ENCODE measurements at regions not wholly inside any gene's neighbourhood (a gene's known extent, or its start where the extent isn't known, plus 50 kb on each side); places are given as distances from the start of the nearest gene placed in this dataset.

DNA sequence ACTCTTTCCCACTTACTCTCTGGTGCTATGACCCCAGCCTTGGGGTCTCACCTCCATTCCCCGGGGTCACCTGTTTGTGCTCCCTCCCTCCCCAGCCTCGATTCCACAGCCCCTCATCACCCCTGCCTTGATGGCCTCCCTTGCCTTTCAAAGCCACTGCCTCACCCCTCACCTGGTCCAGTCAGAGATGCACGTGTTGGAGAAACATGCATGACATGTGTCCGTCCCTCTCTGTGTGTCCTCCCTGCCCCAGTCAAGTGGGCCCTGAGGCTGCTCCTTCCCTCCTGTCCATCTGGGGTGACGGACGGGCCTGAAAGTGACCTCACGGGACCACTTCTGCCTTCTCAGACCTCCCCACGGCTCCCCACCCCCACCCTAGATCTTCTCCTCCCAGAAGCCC, 82.3 kb upstream of the TWIST2 start (continued):
- TF ChIP-seq, protein P1, sequence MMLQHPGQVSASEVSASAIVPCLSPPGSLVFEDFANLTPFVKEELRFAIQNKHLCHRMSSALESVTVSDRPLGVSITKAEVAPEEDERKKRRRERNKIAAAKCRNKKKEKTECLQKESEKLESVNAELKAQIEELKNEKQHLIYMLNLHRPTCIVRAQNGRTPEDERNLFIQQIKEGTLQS (IDR thresholded peaks at IDR 0.05): no peak
- TF ChIP-seq YY1 (IDR thresholded peaks at IDR 0.05) (no peak), GABPA (IDR thresholded peaks at IDR 0.05 in 1 of 2, conservative IDR thresholded peaks at IDR 0.05 in 1 of 2) (no peak)

DNA sequence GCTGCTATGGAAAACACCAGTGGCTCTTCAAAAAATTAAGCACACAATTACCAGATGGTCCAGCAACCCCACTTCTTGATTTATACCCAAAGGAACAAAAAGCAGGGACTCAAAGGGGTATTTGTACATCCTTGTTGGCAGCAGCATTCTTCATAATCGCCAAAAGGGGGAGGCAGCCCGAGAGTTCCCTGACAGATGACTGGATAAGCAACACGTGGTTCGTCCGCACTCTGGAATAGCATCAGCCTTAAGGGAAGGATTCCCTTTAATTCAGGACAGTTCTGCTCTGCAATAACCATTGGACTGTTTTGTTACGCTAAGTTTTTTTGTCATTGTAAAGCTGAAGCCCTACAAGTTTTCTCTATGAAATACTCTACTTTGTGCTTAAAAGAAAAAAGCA, 76.7 kb upstream of the TWIST2 start:
- Histone ChIP-seq H3K27me3 (ENCODE audit: control insufficient read depth in 4 of 4, insufficient read depth in 4 of 4, low read length in 3 of 4) (peaks cover 0 to 2% (median 0%) of the 10 kb centered on the region in 4 donors), H3K27ac (ENCODE audit: low read depth in 1 of 2, low read length in 2 of 2) (no peak overlapping the region), H3K4me3 (ENCODE audit: low read depth in 1 of 3, low read length in 3 of 3) (no peak overlapping the region), H3K36me3 (ENCODE audit: control insufficient read depth in 4 of 4, insufficient read depth in 3 of 4, low read depth in 1 of 4, low read length in 3 of 4) (no peaks in the 10 kb centered on the region), H3K4me1 (ENCODE audit: control insufficient read depth in 4 of 4, insufficient read depth in 4 of 4, low read length in 3 of 4) (no peaks in the 10 kb centered on the region), H3K9ac (ENCODE audit: low read depth in 1 of 2, low read length in 2 of 2) (no peak overlapping the region), H3K9me3 (ENCODE audit: control insufficient read depth in 4 of 4, low read length in 3 of 4) (peaks cover 4 to 23% (median 9%) of the 10 kb centered on the region in 4 donors)
- DNase-seq (ENCODE audit: low spot score): no peak
- 34% methylated on average over 6 of the region's 6 CpGs for WGBS
- no peak for TF ChIP-seq SP1 (IDR thresholded peaks at IDR 0.05)

DNA sequence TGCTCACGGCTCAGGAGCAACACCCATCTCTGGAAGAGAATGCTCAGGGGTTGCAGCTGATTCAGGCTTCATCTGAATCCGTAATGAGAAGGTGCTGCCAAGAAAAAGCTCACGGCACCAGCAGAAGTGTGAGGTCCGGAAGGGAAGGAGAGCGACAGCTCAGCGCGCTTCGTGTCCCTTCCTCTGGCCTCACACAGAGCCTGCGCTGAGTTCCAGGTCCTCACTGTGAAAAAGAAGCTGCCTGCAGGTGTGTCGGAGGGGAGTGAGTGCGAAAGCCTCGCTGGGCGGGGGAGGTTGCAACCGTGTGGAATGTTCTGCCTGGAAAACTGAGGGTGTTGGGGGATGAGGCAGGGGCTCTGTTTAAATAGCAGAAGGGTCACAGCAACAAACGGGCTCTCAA, 76.2 kb upstream of the TWIST2 start:
- no peak for DNase-seq (ENCODE audit: low spot score)
- no peaks in the 10 kb centered on the region for H3K4me1 ChIP-seq (ENCODE audit: control insufficient read depth in 4 of 4, insufficient read depth in 4 of 4, low read length in 3 of 4)
- 59% methylated on average over 15 of the region's 15 CpGs for WGBS
- no peak for TF ChIP-seq FOXA2 (IDR thresholded peaks at IDR 0.05)
- TF ChIP-seq RXRA (IDR thresholded peaks at IDR 0.05): no peak
- no peak for TF ChIP-seq RAD21 (IDR thresholded peaks at IDR 0.05)
- TF ChIP-seq, protein P1 (IDR thresholded peaks at IDR 0.05): no peak
- TF ChIP-seq EGR1 (IDR thresholded peaks at IDR 0.05; ENCODE audit: low read depth in 2 of 2): no peak
- no peak for TF ChIP-seq TAF1 (conservative IDR thresholded peaks at IDR 0.05)
- TF ChIP-seq, protein P2, sequence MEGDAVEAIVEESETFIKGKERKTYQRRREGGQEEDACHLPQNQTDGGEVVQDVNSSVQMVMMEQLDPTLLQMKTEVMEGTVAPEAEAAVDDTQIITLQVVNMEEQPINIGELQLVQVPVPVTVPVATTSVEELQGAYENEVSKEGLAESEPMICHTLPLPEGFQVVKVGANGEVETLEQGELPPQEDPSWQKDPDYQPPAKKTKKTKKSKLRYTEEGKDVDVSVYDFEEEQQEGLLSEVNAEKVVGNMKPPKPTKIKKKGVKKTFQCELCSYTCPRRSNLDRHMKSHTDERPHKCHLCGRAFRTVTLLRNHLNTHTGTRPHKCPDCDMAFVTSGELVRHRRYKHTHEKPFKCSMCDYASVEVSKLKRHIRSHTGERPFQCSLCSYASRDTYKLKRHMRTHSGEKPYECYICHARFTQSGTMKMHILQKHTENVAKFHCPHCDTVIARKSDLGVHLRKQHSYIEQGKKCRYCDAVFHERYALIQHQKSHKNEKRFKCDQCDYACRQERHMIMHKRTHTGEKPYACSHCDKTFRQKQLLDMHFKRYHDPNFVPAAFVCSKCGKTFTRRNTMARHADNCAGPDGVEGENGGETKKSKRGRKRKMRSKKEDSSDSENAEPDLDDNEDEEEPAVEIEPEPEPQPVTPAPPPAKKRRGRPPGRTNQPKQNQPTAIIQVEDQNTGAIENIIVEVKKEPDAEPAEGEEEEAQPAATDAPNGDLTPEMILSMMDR (IDR thresholded peaks at IDR 0.05; ENCODE audit: low read depth, low read length, missing input control): no peak
- no peak for TF ChIP-seq HNF4G (IDR thresholded peaks at IDR 0.05)
- no peak for TF ChIP-seq GABPA (IDR thresholded peaks at IDR 0.05 in 1 of 2, conservative IDR thresholded peaks at IDR 0.05 in 1 of 2)
- no peak for TF ChIP-seq FOXA1 (IDR thresholded peaks at IDR 0.05)
- no peak for TF ChIP-seq HNF4A (conservative IDR thresholded peaks at IDR 0.05)
- TF ChIP-seq NR2F2 (IDR thresholded peaks at IDR 0.05): no peak
- no peak for TF ChIP-seq SP1 (IDR thresholded peaks at IDR 0.05)
- TF ChIP-seq, protein P3, sequence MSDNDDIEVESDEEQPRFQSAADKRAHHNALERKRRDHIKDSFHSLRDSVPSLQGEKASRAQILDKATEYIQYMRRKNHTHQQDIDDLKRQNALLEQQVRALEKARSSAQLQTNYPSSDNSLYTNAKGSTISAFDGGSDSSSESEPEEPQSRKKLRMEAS (IDR thresholded peaks at IDR 0.05): no peak
- no peak for TF ChIP-seq JUND (IDR thresholded peaks at IDR 0.05)
- TF ChIP-seq, protein P4, sequence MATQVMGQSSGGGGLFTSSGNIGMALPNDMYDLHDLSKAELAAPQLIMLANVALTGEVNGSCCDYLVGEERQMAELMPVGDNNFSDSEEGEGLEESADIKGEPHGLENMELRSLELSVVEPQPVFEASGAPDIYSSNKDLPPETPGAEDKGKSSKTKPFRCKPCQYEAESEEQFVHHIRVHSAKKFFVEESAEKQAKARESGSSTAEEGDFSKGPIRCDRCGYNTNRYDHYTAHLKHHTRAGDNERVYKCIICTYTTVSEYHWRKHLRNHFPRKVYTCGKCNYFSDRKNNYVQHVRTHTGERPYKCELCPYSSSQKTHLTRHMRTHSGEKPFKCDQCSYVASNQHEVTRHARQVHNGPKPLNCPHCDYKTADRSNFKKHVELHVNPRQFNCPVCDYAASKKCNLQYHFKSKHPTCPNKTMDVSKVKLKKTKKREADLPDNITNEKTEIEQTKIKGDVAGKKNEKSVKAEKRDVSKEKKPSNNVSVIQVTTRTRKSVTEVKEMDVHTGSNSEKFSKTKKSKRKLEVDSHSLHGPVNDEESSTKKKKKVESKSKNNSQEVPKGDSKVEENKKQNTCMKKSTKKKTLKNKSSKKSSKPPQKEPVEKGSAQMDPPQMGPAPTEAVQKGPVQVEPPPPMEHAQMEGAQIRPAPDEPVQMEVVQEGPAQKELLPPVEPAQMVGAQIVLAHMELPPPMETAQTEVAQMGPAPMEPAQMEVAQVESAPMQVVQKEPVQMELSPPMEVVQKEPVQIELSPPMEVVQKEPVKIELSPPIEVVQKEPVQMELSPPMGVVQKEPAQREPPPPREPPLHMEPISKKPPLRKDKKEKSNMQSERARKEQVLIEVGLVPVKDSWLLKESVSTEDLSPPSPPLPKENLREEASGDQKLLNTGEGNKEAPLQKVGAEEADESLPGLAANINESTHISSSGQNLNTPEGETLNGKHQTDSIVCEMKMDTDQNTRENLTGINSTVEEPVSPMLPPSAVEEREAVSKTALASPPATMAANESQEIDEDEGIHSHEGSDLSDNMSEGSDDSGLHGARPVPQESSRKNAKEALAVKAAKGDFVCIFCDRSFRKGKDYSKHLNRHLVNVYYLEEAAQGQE (IDR thresholded peaks at IDR 0.05): no peak
- no peak overlapping the region for H3K9ac ChIP-seq (ENCODE audit: low read depth in 1 of 2, low read length in 2 of 2)
- H3K27ac ChIP-seq (ENCODE audit: low read depth in 1 of 2, low read length in 2 of 2): no peak overlapping the region
- H3K36me3 ChIP-seq (ENCODE audit: control insufficient read depth in 4 of 4, insufficient read depth in 3 of 4, low read depth in 1 of 4, low read length in 3 of 4): no peaks in the 10 kb centered on the region
- H3K27me3 ChIP-seq (ENCODE audit: control insufficient read depth in 4 of 4, insufficient read depth in 4 of 4, low read length in 3 of 4): peaks cover 0 to 2% (median 0%) of the 10 kb centered on the region in 4 donors
- no peak overlapping the region for H3K4me3 ChIP-seq (ENCODE audit: low read depth in 1 of 3, low read length in 3 of 3)
- H3K9me3 ChIP-seq (ENCODE audit: control insufficient read depth in 4 of 4, low read length in 3 of 4): peaks cover 2 to 19% (median 9%) of the 10 kb centered on the region in 4 donors
